ENCODE measurements at regions not wholly inside any gene's neighbourhood (a gene's known extent, or its start where the extent isn't known, plus 50 kb on each side); places are given as distances from the start of the nearest gene placed in this dataset.

DNA sequence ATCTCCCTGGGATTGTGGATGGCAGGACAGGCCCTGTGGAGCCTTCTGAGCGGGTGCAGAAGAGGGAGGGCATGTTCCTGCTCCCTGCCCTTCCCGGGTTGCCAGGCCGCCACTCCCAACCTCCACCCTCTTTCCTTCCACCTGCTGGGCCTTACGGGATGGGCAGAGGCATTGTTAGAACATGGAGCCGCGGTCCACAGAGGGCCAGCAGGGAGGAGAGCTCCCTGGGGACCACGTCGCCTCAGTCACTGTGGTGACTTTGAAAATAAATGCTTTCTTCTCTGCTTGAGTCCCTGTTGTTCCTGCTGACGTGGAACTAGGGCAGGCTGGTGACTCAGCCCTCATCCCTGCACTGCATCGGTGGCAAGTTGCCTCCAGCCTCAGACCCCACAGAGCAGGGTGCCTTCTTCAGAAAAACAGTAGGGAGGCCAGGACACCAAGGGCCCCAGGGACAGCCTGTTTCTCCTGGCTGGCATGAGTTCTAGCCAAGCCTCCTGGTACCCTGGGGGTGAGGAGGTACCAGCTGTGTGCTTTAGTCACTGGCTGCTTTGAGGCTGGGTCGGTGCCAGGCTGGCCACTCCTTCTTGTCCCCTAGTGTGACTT, 224.9 kb downstream of the SEC14L1 start (continued):
- TF ChIP-seq, protein P1, sequence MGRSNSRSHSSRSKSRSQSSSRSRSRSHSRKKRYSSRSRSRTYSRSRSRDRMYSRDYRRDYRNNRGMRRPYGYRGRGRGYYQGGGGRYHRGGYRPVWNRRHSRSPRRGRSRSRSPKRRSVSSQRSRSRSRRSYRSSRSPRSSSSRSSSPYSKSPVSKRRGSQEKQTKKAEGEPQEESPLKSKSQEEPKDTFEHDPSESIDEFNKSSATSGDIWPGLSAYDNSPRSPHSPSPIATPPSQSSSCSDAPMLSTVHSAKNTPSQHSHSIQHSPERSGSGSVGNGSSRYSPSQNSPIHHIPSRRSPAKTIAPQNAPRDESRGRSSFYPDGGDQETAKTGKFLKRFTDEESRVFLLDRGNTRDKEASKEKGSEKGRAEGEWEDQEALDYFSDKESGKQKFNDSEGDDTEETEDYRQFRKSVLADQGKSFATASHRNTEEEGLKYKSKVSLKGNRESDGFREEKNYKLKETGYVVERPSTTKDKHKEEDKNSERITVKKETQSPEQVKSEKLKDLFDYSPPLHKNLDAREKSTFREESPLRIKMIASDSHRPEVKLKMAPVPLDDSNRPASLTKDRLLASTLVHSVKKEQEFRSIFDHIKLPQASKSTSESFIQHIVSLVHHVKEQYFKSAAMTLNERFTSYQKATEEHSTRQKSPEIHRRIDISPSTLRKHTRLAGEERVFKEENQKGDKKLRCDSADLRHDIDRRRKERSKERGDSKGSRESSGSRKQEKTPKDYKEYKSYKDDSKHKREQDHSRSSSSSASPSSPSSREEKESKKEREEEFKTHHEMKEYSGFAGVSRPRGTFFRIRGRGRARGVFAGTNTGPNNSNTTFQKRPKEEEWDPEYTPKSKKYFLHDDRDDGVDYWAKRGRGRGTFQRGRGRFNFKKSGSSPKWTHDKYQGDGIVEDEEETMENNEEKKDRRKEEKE (IDR thresholded peaks at IDR 0.05; ENCODE audit: borderline replicate concordance in 1 of 2, control insufficient read depth in 1 of 2, low read depth in 2 of 2, low read length in 1 of 2), result no peak
- no peak for TF ChIP-seq TEAD4 (IDR thresholded peaks at IDR 0.05; ENCODE audit: low read length)
- no peak for TF ChIP-seq TEAD4 (CRISPR knock-in tag; IDR thresholded peaks at IDR 0.05; ENCODE audit: borderline replicate concordance)
- TF ChIP-seq FOSL1 (tag; conservative IDR thresholded peaks at IDR 0.05), result peak; percentile 66
- no peak for TF ChIP-seq PTRF (tag; IDR thresholded peaks at IDR 0.05)
- TF ChIP-seq, protein P2, sequence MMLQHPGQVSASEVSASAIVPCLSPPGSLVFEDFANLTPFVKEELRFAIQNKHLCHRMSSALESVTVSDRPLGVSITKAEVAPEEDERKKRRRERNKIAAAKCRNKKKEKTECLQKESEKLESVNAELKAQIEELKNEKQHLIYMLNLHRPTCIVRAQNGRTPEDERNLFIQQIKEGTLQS (IDR thresholded peaks at IDR 0.05), result peak; percentile 52; the same call in 1 of the 2 replicates
- TF ChIP-seq, protein P2 (CRISPR knock-in tag; conservative IDR thresholded peaks at IDR 0.05), result no peak
- TF ChIP-seq PHB (CRISPR knock-in tag; IDR thresholded peaks at IDR 0.05), result no peak
- TF ChIP-seq, protein P3, sequence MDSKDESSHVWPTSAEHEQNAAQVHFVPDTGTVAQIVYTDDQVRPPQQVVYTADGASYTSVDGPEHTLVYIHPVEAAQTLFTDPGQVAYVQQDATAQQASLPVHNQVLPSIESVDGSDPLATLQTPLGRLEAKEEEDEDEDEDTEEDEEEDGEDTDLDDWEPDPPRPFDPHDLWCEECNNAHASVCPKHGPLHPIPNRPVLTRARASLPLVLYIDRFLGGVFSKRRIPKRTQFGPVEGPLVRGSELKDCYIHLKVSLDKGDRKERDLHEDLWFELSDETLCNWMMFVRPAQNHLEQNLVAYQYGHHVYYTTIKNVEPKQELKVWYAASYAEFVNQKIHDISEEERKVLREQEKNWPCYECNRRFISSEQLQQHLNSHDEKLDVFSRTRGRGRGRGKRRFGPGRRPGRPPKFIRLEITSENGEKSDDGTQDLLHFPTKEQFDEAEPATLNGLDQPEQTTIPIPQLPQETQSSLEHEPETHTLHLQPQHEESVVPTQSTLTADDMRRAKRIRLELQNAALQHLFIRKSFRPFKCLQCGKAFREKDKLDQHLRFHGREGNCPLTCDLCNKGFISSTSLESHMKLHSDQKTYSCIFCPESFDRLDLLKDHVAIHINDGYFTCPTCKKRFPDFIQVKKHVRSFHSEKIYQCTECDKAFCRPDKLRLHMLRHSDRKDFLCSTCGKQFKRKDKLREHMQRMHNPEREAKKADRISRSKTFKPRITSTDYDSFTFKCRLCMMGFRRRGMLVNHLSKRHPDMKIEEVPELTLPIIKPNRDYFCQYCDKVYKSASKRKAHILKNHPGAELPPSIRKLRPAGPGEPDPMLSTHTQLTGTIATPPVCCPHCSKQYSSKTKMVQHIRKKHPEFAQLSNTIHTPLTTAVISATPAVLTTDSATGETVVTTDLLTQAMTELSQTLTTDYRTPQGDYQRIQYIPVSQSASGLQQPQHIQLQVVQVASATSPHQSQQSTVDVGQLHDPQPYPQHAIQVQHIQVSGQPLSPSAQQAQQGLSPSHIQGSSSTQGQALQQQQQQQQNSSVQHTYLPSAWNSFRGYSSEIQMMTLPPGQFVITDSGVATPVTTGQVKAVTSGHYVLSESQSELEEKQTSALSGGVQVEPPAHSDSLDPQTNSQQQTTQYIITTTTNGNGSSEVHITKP (IDR thresholded peaks at IDR 0.05; ENCODE audit: partially characterized antibody), result no peak
- TF ChIP-seq ZNF778 (CRISPR knock-in tag; IDR thresholded peaks at IDR 0.05), result no peak
- no peak for TF ChIP-seq ZNF785 (CRISPR knock-in tag; IDR thresholded peaks at IDR 0.05)
- no peak for TF ChIP-seq MXI1 (IDR thresholded peaks at IDR 0.05; ENCODE audit: low read depth, low read length)
- TF ChIP-seq FUS (optimal IDR thresholded peaks at IDR 0.05; ENCODE audit: low read depth, low read length), result no peak
- no peak for TF ChIP-seq RFX7 (CRISPR knock-in tag; IDR thresholded peaks at IDR 0.05)
- TF ChIP-seq KLF6 (CRISPR knock-in tag; IDR thresholded peaks at IDR 0.05; ENCODE audit: borderline replicate concordance), result no peak
- no peak for TF ChIP-seq CTBP1 (IDR thresholded peaks at IDR 0.05; ENCODE audit: borderline replicate concordance)
- TF ChIP-seq RHOXF2B (CRISPR knock-in tag; conservative IDR thresholded peaks at IDR 0.05), result no peak
- no peak for TF ChIP-seq KLF16 (IDR thresholded peaks at IDR 0.05)
- no peak for TF ChIP-seq ZNF699 (CRISPR knock-in tag; IDR thresholded peaks at IDR 0.05; ENCODE audit: insufficient replicate concordance)
- TF ChIP-seq ARID1B (IDR thresholded peaks at IDR 0.05), result no peak
- no peak for TF ChIP-seq TAF1 (IDR thresholded peaks at IDR 0.05; ENCODE audit: control insufficient read depth, extremely low read depth, insufficient read depth, low read length, severe bottlenecking)
- TF ChIP-seq NFXL1 (CRISPR knock-in tag; IDR thresholded peaks at IDR 0.05), result no peak
